SU-DHL-6 (cell line): ENCODE measurements at regions not wholly inside any gene's neighbourhood (a gene's known extent, or its start where the extent isn't known, plus 50 kb on each side); places are given as distances from the start of the nearest gene placed in this dataset.

Experiments
- H2AFZ ChIP-seq: fragments of 200-600 bp; sonication (generic); 2 replicates; pipeline ENCODE4 v1.6.1; 2014; ENCODE audit warnings: low read depth, mild to moderate bottlenecking, moderate library complexity, mixed read lengths, antibody characterized with exemption, low read length; ENCODE audit not compliant: severe bottlenecking
- H3F3A ChIP-seq: fragments of 200-600 bp; shearing (Covaris generic); 2 replicates; pipeline ENCODE4 v1.6.0; 2016; ENCODE audit warnings: antibody characterized with exemption, mild to moderate bottlenecking; ENCODE audit not compliant: insufficient read depth
- H3K27ac ChIP-seq: fragments of 200-600 bp; sonication (generic); 2 replicates; pipeline ENCODE4 v1.5.1; 2016; ENCODE audit warnings: low read depth, mild to moderate bottlenecking, low read length, moderate library complexity, mixed read lengths
- H3K27me3 ChIP-seq: fragments of 200-600 bp; sonication (generic), shearing (Covaris generic); 2 replicates; pipeline ENCODE4 v1.6.0; 2014; ENCODE audit warnings: mild to moderate bottlenecking, low read length
- H3K36me3 ChIP-seq: fragments of 200-600 bp; sonication (generic); 2 replicates; pipeline ENCODE4 v1.6.1; 2014; ENCODE audit warnings: mild to moderate bottlenecking, low read length, mixed read lengths
- H3K4me2 ChIP-seq: fragments of 300-600, 200-600 bp; shearing (Covaris generic), sonication (generic); 2 replicates; pipeline ENCODE4 v1.6.0; 2014; ENCODE audit warnings: low read length, low read depth, mild to moderate bottlenecking; ENCODE audit not compliant: poor library complexity, severe bottlenecking
- H3K4me3 ChIP-seq: fragments of 200-600 bp; sonication (generic); 2 replicates; pipeline ENCODE4 v1.5.1; 2014; ENCODE audit warnings: antibody characterized with exemption, low read length, mild to moderate bottlenecking, mixed read lengths; ENCODE audit not compliant: insufficient read depth, poor library complexity, severe bottlenecking
- H3K79me2 ChIP-seq: fragments of 200-600 bp; sonication (generic); 2 replicates; pipeline ENCODE4 v1.6.1; 2014; ENCODE audit warnings: mild to moderate bottlenecking, low read length, moderate library complexity; ENCODE audit not compliant: insufficient read depth
- H3K9ac ChIP-seq: fragments of 200-600 bp; sonication (generic); 2 replicates; pipeline ENCODE4 v1.7.0; 2014; ENCODE audit warnings: mild to moderate bottlenecking, low read length
- H3K9me2 ChIP-seq: fragments of 200-600 bp; sonication (generic); replicated peaks from 2 replicates; pipeline ENCODE4 v1.6.1; 2014; ENCODE audit warnings: low read length; ENCODE audit not compliant: insufficient read depth
- H3K9me3 ChIP-seq: fragments of 200-600 bp; sonication (generic); 2 replicates; pipeline ENCODE4 v1.6.1; 2014; ENCODE audit warnings: low read length, mixed read lengths; ENCODE audit not compliant: insufficient read depth
- H4K20me1 ChIP-seq: fragments of 200-600 bp; sonication (generic); 2 replicates; pipeline ENCODE4 v1.6.1; 2014; ENCODE audit warnings: low read depth, mild to moderate bottlenecking, antibody characterized with exemption, low read length, moderate library complexity, mixed read lengths
- CTCF ChIP-seq: fragments of 200-600 bp; sonication (generic); IDR thresholded peaks from one replicate; pipeline ENCODE4 v1.5.1; 2017; ENCODE audit warnings: antibody characterized with exemption, mild to moderate bottlenecking, low read length, moderate library complexity; ENCODE audit not compliant: insufficient read depth, poor library complexity, severe bottlenecking
- EZH2phosphoT487 ChIP-seq: fragments of 200-600 bp; sonication (generic), shearing (Covaris generic); conservative IDR thresholded peaks from 2 replicates; pipeline ENCODE4 v1.6.1; 2018; ENCODE audit warnings: mild to moderate bottlenecking, antibody characterized with exemption, low read length, moderate library complexity, mixed read lengths

GRCh38 chr13:106263801-106264200 is 271.7 kb downstream of the EFNB2 start:
- no peak overlapping the region for H2AFZ ChIP-seq
- no peak overlapping the region for H3K27ac ChIP-seq
- H3K9me2 ChIP-seq, result no peaks in the 10 kb centered on the region
- no peaks in the 10 kb centered on the region for H3K9me3 ChIP-seq
- H3K79me2 ChIP-seq, result no peaks in the 10 kb centered on the region
- H3K4me2 ChIP-seq, result no peak overlapping the region
- TF ChIP-seq EZH2phosphoT487, result no peak
- no peak for TF ChIP-seq CTCF
- H4K20me1 ChIP-seq, result no peaks in the 10 kb centered on the region
- H3K4me3 ChIP-seq, result no peak overlapping the region
- H3K27me3 ChIP-seq, result no peaks in the 10 kb centered on the region
- no peaks in the 10 kb centered on the region for H3K36me3 ChIP-seq
- no peak overlapping the region for H3K9ac ChIP-seq
- H3F3A ChIP-seq, result no peaks in the 10 kb centered on the region

- Histone ChIP-seq H4K20me1 (no peaks in the 10 kb centered on the region), H3K9me3 (no peaks in the 10 kb centered on the region), H3K4me2 (no peak overlapping the region), H3K27me3 (no peaks in the 10 kb centered on the region), H3K9ac (no peak overlapping the region), H3K9me2 (no peaks in the 10 kb centered on the region), H2AFZ (no peak overlapping the region), H3K79me2 (no peaks in the 10 kb centered on the region), H3K27ac (no peak overlapping the region), H3F3A (no peaks in the 10 kb centered on the region), H3K36me3 (no peaks in the 10 kb centered on the region), H3K4me3 (no peak overlapping the region)
- TF ChIP-seq EZH2phosphoT487, result no peak
- TF ChIP-seq CTCF, result no peak
Observed at GRCh38 chr13:106262886-106263285, 272.6 kb downstream of the EFNB2 start.

GRCh38 chr13:106261450-106261849 is 274.0 kb downstream of the EFNB2 start:
- H4K20me1 ChIP-seq, result no peaks in the 10 kb centered on the region
- no peak for TF ChIP-seq CTCF
- no peak for TF ChIP-seq EZH2phosphoT487

More at GRCh38 chr13:106261450-106261849, 274.0 kb downstream of the EFNB2 start:
- Histone ChIP-seq H3K4me3 (no peak overlapping the region), H3F3A (no peaks in the 10 kb centered on the region), H2AFZ (no peak overlapping the region), H3K4me2 (no peak overlapping the region), H3K9me3 (no peaks in the 10 kb centered on the region), H3K9ac (no peak overlapping the region), H3K79me2 (no peaks in the 10 kb centered on the region), H3K27me3 (no peaks in the 10 kb centered on the region), H3K36me3 (no peaks in the 10 kb centered on the region), H3K9me2 (no peaks in the 10 kb centered on the region; the same call in 1 of the 2 replicates), H3K27ac (no peak overlapping the region)
